Activated CD4-positive, alpha-beta memory T cell treated with anti-CD3 and anti-CD28 coated beads, Interleukin-2, amount 10 ng/mL, durations not matched to agents 7 days and 5 days (primary cell): ENCODE measurements at regions not wholly inside any gene's neighbourhood (a gene's known extent, or its start where the extent isn't known, plus 50 kb on each side); places are given as distances from the start of the nearest gene placed in this dataset.

Source experiments
- CTCF ChIA-PET: fragments of 350-600 bp; sonication (Branson Sonifier 250); formaldehyde crosslinking; loops from one replicate; lab custom pipeline; 2021; ENCODE audit warnings: antibody characterized with exemption, inconsistent platforms; lab: Charles Lee
- POLR2A ChIA-PET: fragments of 350-600 bp; sonication (Branson Sonifier 250); formaldehyde crosslinking; loops from one replicate; lab custom pipeline; 2021; ENCODE audit warnings: antibody characterized with exemption; lab: Charles Lee
- DNase-seq: peaks from one replicate; pipeline ENCODE4 v3.0.0-alpha.2; 2020
- H3K27ac Mint-ChIP-seq: one replicate; pipeline ENCODE4 v1.8.0; 2021; ENCODE audit warnings: mild to moderate bottlenecking, mixed read lengths
- H3K27me3 Mint-ChIP-seq: one replicate; pipeline ENCODE4 v1.8.0; 2021; ENCODE audit warnings: mixed read lengths
- H3K36me3 Mint-ChIP-seq: one replicate; pipeline ENCODE4 v1.8.0; 2021; ENCODE audit warnings: low read depth, mixed read lengths
- H3K4me1 Mint-ChIP-seq: one replicate; pipeline ENCODE4 v1.8.0; 2021; ENCODE audit warnings: mixed read lengths
- H3K4me3 Mint-ChIP-seq: one replicate; pipeline ENCODE4 v1.8.0; 2021; ENCODE audit warnings: mild to moderate bottlenecking, mixed read lengths
- H3K9me3 Mint-ChIP-seq: one replicate; pipeline ENCODE4 v1.8.0; 2021; ENCODE audit warnings: mixed read lengths

DNA sequence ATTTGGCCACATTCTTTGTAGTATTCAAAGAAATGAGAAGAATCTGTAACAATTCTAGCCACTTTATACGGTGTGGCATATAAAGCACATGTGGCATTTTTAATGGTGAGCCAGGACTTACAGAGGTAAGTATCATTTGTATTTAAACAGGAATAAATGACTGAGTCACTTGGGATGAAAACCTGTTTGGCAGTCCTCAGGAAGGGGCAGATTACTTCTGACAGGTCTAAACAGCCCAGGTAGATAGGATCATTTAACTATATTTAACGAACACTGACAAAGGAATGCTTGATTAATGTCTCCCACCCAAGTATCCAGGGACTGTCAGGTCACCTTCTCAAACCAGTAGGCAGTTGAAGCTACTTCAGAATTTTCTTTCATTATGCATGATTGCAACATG lies 241.5 kb upstream of the SATB1 start:
- POLR2A ChIA-PET = no interaction called here
- peaks cover 11% of the 10 kb centered on the region for H3K9me3 Mint-ChIP-seq
- no peak overlapping the region for H3K27ac Mint-ChIP-seq
- peaks cover 39% of the 10 kb centered on the region for H3K4me1 Mint-ChIP-seq
- no peak for DNase-seq
- H3K4me3 Mint-ChIP-seq = no peak overlapping the region
- no peaks in the 10 kb centered on the region for H3K27me3 Mint-ChIP-seq
- CTCF ChIA-PET = no interaction called here
- H3K36me3 Mint-ChIP-seq = peaks cover 24% of the 10 kb centered on the region

DNA sequence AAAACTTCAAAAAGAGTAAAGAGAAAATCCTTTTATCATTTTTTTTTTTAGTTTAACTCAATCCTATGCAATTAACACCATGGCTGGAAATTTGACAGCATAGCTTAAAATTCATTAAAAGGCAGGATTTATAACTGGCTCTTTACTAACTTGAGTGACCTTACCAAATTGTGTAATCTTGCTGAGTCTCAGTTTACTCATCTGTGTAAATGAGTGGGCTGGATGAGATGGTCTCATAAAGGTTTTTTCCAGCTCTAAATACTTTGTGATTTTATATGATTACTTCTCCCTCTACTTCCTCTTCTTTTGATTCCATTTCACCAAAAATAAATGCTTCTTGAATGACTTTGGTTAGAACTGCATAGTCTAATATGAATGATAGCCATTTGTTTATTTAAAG lies 234.9 kb upstream of the SATB1 start:
- DNase-seq = no peak
- POLR2A ChIA-PET = interaction anchor here (1.4 kb wide), 1 partner anchor 10 kb away, joined by 4 read pairs; no protein-coding TSS in a partner anchor
- no peaks in the 10 kb centered on the region for H3K27me3 Mint-ChIP-seq
- H3K4me3 Mint-ChIP-seq = no peak overlapping the region
- peaks cover 35% of the 10 kb centered on the region for H3K36me3 Mint-ChIP-seq
- peaks cover 15% of the 10 kb centered on the region for H3K9me3 Mint-ChIP-seq
- no peak overlapping the region for H3K27ac Mint-ChIP-seq
- CTCF ChIA-PET = no interaction called here
- peaks cover 55% of the 10 kb centered on the region for H3K4me1 Mint-ChIP-seq

DNA sequence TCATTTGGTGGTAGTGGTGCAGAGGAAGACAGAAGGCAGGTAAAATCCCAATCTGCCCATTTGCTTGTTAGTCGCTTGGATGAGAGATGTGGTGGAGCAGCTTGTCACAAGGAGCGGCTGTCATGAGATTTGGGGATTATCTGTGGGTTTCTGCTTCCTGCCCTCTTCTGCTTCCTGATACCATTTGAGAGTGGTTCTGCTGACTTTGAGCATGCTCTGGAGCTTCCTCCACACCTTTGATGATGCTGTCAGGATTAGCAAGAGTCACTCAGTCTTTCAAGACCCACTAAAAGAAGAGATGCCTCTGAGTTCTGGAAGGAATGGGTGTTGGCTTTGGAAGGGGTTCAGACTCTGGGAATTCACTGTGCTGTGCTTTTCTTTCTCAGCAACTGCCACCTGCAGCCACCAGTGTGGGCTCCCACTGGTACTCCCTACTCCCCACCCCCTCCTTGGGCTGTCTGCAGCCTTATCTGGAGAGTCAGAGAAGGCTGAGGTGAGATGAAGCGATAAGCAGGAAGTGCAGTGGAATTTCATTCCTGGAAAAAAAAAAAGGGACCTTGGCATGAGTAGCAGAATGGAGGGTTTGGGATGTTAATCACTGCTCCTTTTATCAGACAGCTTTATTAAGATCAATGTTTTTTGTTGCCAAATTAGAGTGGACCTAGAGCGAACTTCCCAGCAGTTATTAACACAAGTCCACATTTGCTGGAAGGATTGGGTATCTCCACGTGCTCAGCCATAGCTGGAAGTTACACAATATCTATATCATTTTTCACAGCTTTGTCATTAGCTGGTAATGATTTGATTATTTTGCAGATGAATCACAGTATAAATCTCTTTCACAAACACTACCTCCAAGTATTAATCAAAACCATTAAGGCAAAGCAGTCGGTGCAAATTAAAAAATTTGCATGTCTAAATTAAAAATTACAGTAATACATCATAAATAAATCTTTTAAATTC lies 233.0 kb upstream of the SATB1 start:
- Mint-ChIP-seq H3K36me3 (peaks cover 33% of the 10 kb centered on the region), H3K27me3 (no peaks in the 10 kb centered on the region), H3K4me3 (peak overlapping the region; percentile 8), H3K27ac (peak overlapping the region; percentile 67), H3K9me3 (peaks cover 17% of the 10 kb centered on the region), H3K4me1 (peaks cover 64% of the 10 kb centered on the region)
- ChIA-PET CTCF (interaction anchor here (0.9 to 3.0 kb wide), 4 partner anchors 11 to 102 kb away, joined by 3 to 14 read pairs (median 6); no protein-coding TSS in a partner anchor), POLR2A (interaction anchor here (0.8 to 4.2 kb wide), 12 partner anchors 11 to 270 kb away, joined by 3 to 26 read pairs (median 4); no protein-coding TSS in a partner anchor)
- DNase-seq = peak; percentile 46

DNA sequence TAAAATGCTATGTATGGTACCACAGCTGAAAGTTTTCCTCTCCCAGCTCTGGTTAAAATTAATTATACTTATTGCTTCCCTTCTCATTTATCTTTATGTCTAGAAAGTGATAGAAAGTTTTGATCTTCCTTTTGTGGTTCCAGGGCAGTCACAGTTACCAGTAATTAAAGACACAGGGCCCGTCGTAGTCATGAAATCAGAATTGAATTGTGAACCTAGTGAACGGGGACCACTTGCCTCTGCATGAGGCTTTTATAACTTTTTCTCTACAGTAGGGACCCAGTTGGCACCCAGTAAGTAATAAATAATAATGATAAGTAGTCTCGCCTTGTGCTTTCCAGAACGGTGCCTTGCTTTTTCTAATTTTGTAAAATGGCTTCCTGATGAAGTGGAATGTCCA lies 231.7 kb upstream of the SATB1 start:
- no peaks in the 10 kb centered on the region for H3K27me3 Mint-ChIP-seq
- DNase-seq = no peak
- POLR2A ChIA-PET = interaction anchor here (1.0 to 4.2 kb wide), 11 partner anchors 10 to 212 kb away, joined by 3 to 26 read pairs (median 5); no protein-coding TSS in a partner anchor
- H3K36me3 Mint-ChIP-seq = peaks cover 27% of the 10 kb centered on the region
- H3K9me3 Mint-ChIP-seq = peaks cover 14% of the 10 kb centered on the region
- H3K4me3 Mint-ChIP-seq = no peak overlapping the region
- CTCF ChIA-PET = interaction anchor here (0.9 to 3.0 kb wide), 4 partner anchors 13 to 103 kb away, joined by 3 to 14 read pairs (median 6); no protein-coding TSS in a partner anchor
- H3K4me1 Mint-ChIP-seq = peaks cover 74% of the 10 kb centered on the region
- peak overlapping the region; percentile 67 for H3K27ac Mint-ChIP-seq

DNA sequence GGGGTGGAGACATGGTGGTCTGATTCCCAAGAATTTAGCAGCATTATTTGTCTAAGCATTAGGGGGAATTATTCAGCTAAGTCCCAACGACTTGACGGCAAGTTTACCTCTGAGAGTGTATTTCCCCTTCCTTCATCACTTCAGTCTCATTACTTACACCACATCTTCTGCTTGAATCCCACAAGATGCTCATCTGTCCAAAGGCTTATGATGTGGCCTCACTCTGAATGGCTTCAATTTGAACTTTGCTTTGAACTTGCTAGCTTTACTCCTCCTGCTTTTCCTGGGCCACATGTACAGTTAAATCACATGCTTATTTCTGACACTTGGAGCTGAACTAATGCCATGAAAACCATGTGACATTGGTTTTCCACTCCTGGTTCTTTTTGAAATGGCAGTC lies 231.3 kb upstream of the SATB1 start:
- peaks cover 74% of the 10 kb centered on the region for H3K4me1 Mint-ChIP-seq
- H3K4me3 Mint-ChIP-seq = no peak overlapping the region
- ChIA-PET POLR2A (interaction anchor here (1.0 to 4.2 kb wide), 6 partner anchors 9 to 212 kb away, joined by 3 to 26 read pairs (median 5); no protein-coding TSS in a partner anchor), CTCF (interaction anchor here (1.1 to 3.0 kb wide), 4 partner anchors 13 to 267 kb away, joined by 3 to 14 read pairs (median 6); no protein-coding TSS in a partner anchor)
- peaks cover 14% of the 10 kb centered on the region for H3K9me3 Mint-ChIP-seq
- H3K27me3 Mint-ChIP-seq = no peaks in the 10 kb centered on the region
- H3K36me3 Mint-ChIP-seq = peaks cover 27% of the 10 kb centered on the region
- no peak for DNase-seq
- H3K27ac Mint-ChIP-seq = no peak overlapping the region

DNA sequence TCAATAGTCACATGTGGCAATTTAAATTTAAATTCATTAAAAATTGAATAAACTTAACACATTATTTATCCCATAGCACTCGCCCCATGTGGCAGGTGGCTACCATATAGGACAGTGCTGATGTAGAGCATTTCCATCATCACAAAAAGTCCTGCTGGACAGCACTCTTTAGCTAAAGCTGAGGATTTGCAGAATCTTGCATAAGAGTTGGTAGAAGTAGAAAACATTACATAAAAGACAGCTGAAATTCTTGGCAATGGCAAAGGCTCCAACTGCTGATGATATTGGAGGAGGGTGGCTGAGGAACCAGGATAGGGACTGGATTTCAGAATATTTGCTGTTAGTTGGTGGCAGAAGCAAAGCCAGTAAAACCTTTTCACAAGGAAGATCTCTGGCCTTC lies 230.7 kb upstream of the SATB1 start:
- Mint-ChIP-seq H3K36me3 (peaks cover 24% of the 10 kb centered on the region), H3K27ac (no peak overlapping the region), H3K9me3 (peaks cover 8% of the 10 kb centered on the region), H3K4me1 (peaks cover 72% of the 10 kb centered on the region), H3K27me3 (no peaks in the 10 kb centered on the region), H3K4me3 (no peak overlapping the region)
- DNase-seq = no peak
- CTCF ChIA-PET = interaction anchor here (1.1 to 3.0 kb wide), 3 partner anchors 14 to 266 kb away, joined by 3 to 14 read pairs (median 4); no protein-coding TSS in a partner anchor
- POLR2A ChIA-PET = interaction anchor here (1.3 to 4.2 kb wide), 3 partner anchors 9 to 85 kb away, joined by 4 to 26 read pairs (median 7); no protein-coding TSS in a partner anchor

DNA sequence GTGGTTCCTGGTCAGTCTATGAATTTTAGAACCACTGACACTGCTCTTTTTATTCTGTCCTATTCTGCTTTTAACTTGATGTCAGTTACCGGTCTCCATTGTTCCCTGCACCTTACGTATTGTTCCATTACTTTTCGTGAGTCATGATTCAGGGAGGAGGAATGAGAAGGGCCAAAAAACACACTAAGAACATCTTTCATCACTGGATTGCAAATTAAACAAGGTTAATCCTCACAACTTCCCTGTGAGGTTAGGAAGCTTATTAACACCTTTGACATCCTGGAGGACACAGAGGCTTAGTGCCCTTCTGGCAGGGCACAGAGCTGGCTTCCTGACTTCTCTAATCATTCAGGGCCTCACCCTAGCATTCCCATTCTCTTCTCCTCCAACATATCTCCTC lies 227.6 kb upstream of the SATB1 start:
- no peak for DNase-seq
- H3K27me3 Mint-ChIP-seq = no peaks in the 10 kb centered on the region
- peaks cover 81% of the 10 kb centered on the region for H3K4me1 Mint-ChIP-seq
- POLR2A ChIA-PET = no interaction called here
- H3K9me3 Mint-ChIP-seq = peaks cover 7% of the 10 kb centered on the region
- H3K4me3 Mint-ChIP-seq = no peak overlapping the region
- H3K36me3 Mint-ChIP-seq = peaks cover 23% of the 10 kb centered on the region
- H3K27ac Mint-ChIP-seq = no peak overlapping the region
- CTCF ChIA-PET = no interaction called here

DNA sequence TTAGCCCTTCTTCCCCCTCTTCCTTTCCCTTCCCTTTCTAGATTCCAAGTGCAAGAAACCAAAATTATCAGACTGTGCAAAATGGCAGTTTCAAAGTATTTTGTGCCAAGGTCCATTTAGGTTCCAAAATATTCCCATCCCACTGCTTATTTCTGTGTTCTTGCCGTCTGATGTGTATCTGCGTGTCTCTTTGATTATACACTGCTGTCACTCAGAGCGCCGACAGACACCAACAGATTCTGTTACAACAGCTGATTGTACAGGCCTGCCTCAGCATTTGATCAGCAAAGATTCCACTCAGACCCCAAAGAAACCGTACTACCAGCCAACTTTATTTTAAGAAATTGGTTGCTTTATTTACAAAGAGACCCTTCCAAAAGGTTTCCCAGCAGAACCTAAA lies 225.6 kb upstream of the SATB1 start:
- Mint-ChIP-seq H3K27me3 (no peaks in the 10 kb centered on the region), H3K4me3 (no peak overlapping the region), H3K27ac (peak overlapping the region; percentile 90), H3K4me1 (peaks cover 80% of the 10 kb centered on the region), H3K36me3 (peaks cover 16% of the 10 kb centered on the region), H3K9me3 (peaks cover 7% of the 10 kb centered on the region)
- DNase-seq = no peak
- ChIA-PET POLR2A (interaction anchor here (0.7 to 2.4 kb wide), 6 partner anchors 19 to 209 kb away, joined by 3 to 16 read pairs (median 8); no protein-coding TSS in a partner anchor), CTCF (interaction anchor here (1.2 to 1.5 kb wide), 2 partner anchors 66 to 92 kb away, joined by 3 to 4 read pairs; no protein-coding TSS in a partner anchor)

DNA sequence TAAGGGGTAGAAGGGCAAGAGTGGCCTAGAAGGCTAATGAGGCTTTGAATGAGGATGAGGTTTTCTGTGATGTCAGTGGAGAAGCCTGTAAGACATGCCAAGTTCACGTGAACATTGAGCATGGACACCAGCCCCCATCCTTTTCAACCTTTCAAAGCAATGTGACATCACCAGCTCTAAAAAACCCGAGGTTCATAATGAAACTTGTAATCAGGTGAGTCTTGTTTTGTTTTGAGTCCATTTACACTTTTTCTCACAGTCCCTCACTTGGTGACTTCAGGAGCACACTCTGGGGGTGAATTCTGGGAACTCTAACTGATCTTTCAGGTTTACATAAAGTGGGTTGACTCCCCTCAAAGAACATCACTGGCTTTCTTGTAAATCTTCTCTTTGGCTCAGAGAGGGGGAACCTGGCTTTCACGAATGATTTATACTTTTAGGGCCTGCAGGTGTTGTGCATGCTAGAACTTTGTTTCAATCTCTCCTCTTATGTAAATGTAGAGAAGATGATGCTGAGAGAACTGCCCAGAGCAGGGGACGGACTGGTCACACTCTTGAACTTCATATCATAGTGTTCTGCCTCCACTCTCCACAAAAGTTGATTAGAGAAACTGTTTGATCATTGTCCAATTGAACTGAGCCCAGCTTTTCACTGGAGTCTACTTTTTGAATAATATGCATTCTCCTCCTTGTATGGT lies 224.7 kb upstream of the SATB1 start:
- peaks cover 86% of the 10 kb centered on the region for H3K4me1 Mint-ChIP-seq
- peaks cover 22% of the 10 kb centered on the region for H3K36me3 Mint-ChIP-seq
- peak overlapping the region; percentile 90 for H3K27ac Mint-ChIP-seq
- H3K4me3 Mint-ChIP-seq = peak overlapping the region; percentile 25
- ChIA-PET CTCF (interaction anchor here (1.2 to 2.8 kb wide), 5 partner anchors 25 to 109 kb away, joined by 3 to 10 read pairs (median 4); no protein-coding TSS in a partner anchor), POLR2A (interaction anchor here (0.7 to 5.3 kb wide), 13 partner anchors 7 to 208 kb away, joined by 3 to 26 read pairs (median 7); no protein-coding TSS in a partner anchor)
- DNase-seq = peak; percentile 61
- no peaks in the 10 kb centered on the region for H3K27me3 Mint-ChIP-seq
- H3K9me3 Mint-ChIP-seq = peaks cover 5% of the 10 kb centered on the region

DNA sequence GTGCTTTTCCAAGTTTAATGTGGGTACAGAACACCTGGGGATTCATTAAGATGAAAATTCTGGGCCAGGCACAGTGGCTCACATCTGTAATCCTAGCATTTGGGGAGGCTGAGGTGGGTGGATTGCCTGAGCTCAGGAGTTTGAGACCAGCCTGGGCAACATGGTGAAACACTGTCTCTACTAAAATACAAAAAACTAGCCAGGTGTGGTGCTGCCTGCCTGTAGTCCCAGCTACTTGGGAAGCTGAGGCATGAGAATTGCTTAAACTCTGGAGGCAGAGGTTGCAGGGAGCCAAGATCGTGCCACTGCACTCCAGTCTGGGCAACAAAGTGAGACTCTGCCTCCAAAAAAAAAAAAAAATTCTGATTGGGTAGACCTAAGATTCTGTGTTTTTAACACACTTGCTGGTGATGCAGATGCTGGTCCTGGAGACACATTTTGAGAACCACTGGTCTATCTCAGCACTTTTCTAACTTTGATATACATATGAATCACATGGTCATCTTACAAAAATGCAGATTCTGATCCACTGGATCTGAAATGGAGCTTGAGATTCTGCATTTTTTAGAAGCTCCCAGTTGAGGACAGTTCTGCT lies 223.8 kb upstream of the SATB1 start:
- CTCF ChIA-PET = interaction anchor here (0.7 to 2.8 kb wide), 5 partner anchors 26 to 218 kb away, joined by 3 to 10 read pairs (median 4); no protein-coding TSS in a partner anchor
- no peak overlapping the region for H3K4me3 Mint-ChIP-seq

DNA sequence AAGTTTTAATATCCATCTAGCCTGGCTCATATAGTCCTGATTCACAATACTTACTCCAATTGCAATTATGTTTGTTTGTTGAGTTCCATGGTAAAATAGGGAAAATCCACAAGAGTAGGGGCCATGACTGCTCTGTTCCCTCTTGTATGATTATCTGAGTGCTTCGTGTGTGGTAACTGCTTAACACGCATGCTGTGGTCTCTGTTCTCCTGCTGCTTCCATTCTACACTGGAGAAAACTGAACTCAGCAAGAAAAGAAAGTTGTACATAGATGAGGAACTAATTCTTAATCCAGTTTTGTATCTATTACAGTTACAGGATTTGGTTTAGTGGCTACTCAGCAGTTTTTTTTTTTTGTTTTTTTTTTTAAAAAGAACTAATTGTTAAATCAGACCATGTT lies 223.0 kb upstream of the SATB1 start:
- Mint-ChIP-seq H3K27ac (peak overlapping the region; percentile 90), H3K9me3 (peaks cover 6% of the 10 kb centered on the region), H3K27me3 (no peaks in the 10 kb centered on the region), H3K4me1 (peaks cover 96% of the 10 kb centered on the region), H3K36me3 (peaks cover 26% of the 10 kb centered on the region), H3K4me3 (no peak overlapping the region)
- ChIA-PET POLR2A (interaction anchor here (0.9 to 5.3 kb wide), 8 partner anchors 9 to 202 kb away, joined by 3 to 26 read pairs (median 5); no protein-coding TSS in a partner anchor), CTCF (interaction anchor here (1.8 to 2.8 kb wide), 2 partner anchors 88 to 110 kb away, joined by 5 to 10 read pairs; no protein-coding TSS in a partner anchor)
- no peak for DNase-seq

More for the DNA sequence above, 223.8 kb upstream of the SATB1 start:
- Mint-ChIP-seq H3K9me3 (peaks cover 4% of the 10 kb centered on the region), H3K4me1 (peaks cover 91% of the 10 kb centered on the region), H3K36me3 (peaks cover 21% of the 10 kb centered on the region), H3K27me3 (no peaks in the 10 kb centered on the region), H3K27ac (peak overlapping the region; percentile 90)
- POLR2A ChIA-PET = interaction anchor here (0.7 to 5.3 kb wide), 15 partner anchors 8 to 207 kb away, joined by 3 to 26 read pairs (median 7); no protein-coding TSS in a partner anchor
- no peak for DNase-seq
